NCI-H82 treated with DMSO at 0.1 percent for 48 hours (cell line): ENCODE measurements at regions not wholly inside any gene's neighbourhood (a gene's known extent, or its start where the extent isn't known, plus 50 kb on each side); places are given as distances from the start of the nearest gene placed in this dataset.
"Not testable (repeated sequence)": the region's sequence is repeated elsewhere in the genome, so short reads cannot be mapped to it uniquely, and the experiment has no call there.

ENCODE experiments used
- DNase-seq: peaks from one replicate; lab custom pipeline; 2025; ENCODE audit not compliant: unreplicated experiment; lab: John Stamatoyannopoulos, UW

DNA sequence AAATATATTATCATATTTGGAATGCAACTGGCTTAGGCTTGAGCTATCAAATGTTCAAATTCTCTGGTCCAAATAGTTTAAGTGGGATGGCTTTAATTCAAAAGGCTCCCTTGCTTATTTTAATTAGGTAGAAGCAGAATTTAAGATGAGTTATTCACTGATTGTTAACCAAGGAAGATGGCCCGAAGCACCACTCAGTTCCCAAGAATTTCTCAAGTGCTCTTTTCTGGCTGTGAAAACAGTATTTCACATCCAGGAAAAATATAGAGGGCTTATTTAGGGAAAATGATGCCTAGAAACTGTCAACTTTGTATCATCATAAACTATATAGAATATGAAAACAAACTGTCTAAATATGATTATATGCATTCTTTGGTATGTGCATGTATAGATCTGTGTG lies 246.5 kb upstream of the SFRP2 start:
- no peak for DNase-seq

DNA sequence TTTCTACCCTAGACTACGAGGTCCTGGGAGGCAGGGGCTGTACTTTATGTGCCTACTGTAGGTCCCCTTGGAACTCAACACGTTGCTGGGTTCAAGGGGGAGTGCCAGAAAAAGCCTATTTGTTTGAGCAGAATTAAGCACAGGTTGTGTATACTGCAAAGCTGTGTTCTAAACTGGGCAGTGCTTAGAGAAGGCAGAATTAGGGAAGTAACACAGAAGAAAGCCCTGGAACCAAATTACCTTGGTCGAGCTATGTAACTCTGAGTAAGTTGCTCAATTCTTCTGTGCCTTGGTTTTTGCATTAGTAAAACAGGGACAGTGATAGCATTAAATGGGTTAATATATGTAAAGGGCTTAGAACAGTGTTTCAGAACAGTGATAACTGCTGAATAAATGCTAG lies 245.0 kb upstream of the SFRP2 start:
- no peak for DNase-seq

DNA sequence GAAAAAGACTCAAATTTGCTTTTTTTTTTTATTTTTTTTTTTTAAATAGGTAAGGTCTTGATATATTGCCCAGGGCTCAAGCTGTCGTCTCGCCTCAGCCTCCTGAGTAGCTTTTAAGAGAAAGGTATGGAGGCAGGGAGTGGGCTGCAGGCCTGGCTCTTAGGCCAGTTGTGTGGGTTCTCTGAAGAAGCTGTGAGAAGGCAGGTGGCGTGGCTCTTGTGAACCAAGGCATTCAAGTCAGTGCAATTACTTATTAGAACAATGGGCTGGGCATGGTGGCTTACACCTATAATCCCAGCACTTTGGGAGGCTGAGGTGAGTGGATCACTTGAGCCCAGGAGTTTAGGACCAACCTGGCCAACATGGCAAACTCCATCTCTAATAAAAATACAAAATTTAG lies 244.0 kb upstream of the SFRP2 start:
- no peak for DNase-seq

DNA sequence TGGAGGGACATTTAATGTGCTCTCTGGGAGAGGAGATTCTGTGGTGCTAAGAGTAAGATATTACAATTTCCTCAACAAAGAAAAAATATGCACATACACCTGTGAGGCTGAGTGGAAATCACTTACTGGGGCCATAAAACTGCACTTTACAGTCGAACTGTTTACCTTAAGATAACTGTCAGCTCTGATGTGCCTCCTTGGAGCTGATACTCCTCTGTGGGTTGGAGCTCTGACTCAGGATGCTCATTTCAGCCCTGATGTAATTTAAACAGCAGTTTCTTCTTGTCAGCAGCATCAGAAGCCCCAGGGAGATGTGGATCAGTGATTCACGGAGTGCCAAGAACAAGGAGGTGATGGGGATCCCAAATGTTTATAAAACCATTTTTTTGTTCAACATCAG lies 241.9 kb upstream of the SFRP2 start:
- no peak for DNase-seq

DNA sequence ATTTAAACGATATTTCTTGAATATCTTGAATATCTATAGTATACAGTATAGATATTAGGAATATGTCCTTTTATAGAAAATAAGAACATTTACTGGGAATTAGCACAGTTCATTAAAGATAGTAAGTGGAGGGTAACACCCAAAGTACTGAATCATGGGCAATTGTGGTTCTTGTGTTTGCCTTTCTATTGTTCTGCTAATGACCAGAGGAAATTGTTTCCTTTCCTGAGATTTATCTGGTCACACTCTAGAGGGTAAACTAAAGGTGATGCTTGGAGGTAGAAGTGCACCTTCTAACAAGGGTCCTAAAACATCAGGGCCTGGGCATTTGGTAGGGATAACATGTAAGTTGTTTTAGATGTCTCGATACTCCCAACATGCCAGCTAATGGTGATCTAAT lies 241.3 kb upstream of the SFRP2 start:
- no peak for DNase-seq

DNA sequence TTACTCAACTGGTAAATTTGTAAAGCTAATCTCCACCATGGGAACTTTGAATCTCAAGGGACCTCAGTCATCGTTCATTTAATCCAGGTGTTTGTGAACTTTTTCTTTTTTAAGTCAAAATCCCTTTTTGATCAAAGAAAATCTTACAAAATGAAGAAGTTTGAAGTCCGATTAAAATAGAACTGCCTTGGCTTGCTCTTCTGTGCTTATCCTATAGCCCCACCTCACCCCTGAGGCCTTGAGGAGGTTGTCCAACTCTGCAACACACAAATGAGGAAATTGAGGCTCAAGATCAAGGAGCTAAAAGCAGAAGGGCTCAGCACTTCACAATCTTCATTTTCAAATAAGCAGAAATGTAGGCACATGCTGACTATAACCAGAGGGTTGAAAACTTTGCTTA lies 240.3 kb upstream of the SFRP2 start:
- no peak for DNase-seq

DNA sequence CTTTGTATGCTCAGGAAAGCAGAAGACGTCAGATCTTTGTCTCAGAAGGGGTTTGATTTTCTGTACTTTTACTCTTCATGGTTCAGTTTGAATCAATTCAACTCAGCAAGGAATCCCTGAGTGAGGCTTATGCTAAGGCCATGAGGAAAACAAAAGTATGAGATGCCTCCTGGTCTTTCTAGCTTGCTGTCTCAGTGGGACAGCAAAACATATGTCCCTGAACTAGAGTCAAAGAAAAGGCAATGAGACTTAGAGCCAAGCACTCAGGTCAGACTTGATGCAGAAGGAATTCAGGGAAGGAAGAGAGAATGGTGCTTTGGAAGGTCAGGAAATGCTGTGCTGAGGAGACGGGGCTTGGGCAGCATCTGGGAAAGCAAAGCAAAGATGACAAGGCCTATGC lies 236.2 kb upstream of the SFRP2 start:
- no peak for DNase-seq

DNA sequence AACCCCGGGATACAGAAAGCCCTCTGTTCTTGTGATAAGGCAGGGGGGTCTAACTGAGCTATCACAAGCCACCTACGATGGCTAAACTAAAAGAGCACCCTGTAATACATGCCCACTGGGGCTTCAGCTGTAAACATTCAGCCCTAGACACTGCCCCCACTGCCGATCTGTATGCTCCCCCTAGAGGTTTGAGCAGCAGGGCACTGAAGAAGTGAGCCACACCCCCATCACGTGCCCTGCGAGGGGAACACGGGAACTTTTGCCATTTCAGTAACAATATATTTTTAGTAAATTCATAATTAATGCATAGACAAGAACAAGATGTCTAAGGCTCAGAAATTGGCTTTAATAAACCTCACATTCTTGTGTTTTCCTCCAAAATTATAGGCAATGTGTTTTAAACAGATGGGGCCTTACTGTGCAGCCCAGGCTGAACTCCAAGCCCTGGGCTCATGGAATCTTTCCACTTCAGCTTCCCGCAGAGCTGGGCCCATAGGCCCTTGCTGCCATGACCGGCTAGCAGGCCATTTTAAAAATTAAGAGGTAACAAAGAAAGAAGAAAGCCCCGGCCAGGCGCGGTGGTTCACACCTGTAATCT lies 235.3 kb upstream of the SFRP2 start:
- no peak for DNase-seq

DNA sequence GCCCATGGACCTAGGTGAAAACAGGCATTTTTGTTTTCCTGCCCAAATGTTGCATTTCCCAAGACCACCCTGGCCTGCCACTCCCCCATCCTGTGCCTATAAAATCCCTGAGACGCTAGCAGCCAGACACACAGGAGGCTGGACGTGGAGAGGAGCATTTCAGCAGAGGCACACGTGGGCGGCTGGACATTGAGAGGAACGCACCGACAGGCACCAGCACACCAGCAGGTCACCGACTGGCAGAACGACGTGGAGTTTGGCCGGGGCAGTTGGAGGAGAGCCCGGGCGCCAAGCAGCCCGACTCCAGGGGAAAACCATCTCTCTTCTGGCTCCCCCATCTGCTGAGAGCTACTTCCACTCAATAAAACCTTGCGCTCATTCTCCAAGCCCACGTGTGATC lies 234.8 kb upstream of the SFRP2 start:
- not testable (repeated sequence) for DNase-seq

DNA sequence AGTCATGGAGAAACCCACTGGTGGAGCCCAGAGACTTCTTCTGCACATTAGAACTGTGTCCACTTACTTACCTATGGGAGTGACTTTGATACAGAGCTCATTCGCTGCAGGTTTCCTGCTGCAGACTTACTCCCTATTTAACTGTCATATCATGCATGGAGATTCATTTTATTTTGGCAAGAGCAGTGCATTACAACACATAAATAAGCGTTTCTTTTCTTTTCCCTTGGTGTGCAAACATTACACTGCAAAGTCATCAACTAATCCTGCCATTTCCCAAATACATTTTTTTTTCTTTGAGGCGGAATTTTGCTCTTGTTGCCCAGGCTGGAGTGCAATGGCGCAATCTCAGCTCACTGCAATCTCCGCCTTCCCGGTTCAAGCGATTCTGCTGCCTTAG lies 230.9 kb upstream of the SFRP2 start:
- no peak for DNase-seq

DNA sequence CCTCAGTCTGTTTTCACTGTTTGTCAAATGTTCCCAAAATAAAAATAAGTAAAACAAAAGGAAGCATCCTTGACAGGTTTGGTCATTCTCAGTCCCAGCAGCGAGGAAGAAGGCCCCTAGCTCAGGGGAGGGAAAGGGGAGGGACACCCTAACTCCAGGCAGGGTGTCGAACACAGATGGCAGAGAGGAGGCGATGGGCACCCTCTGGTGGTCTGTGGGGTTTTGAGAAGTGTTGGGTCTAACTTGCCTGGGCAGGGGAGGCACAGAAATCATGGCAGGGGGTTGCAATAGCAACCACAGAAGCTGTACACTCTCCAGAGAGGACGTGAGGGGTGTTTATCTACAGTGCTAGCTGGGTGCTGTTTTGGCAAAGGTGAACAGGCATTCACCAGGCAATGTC lies 229.8 kb upstream of the SFRP2 start:
- DNase-seq, result peak; percentile 24

DNA sequence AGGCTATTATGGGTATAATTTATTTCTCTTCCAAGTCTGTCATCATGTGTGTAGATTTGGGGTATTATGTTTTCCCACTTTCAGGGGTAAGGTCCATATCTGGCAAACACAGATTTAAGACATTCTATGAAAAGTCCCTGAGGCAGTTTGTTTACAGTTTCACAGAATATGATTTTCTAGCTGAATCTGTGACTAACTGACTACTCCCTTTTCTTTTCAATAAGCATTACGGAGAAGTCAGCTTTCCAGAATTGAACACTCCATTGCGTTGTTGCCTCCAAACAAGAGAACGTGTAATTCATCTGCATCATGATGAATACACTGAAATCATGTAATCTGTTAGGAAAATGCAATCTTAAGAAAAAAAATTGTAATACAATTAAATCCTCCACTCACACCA lies 226.7 kb upstream of the SFRP2 start:
- DNase-seq, result no peak

DNA sequence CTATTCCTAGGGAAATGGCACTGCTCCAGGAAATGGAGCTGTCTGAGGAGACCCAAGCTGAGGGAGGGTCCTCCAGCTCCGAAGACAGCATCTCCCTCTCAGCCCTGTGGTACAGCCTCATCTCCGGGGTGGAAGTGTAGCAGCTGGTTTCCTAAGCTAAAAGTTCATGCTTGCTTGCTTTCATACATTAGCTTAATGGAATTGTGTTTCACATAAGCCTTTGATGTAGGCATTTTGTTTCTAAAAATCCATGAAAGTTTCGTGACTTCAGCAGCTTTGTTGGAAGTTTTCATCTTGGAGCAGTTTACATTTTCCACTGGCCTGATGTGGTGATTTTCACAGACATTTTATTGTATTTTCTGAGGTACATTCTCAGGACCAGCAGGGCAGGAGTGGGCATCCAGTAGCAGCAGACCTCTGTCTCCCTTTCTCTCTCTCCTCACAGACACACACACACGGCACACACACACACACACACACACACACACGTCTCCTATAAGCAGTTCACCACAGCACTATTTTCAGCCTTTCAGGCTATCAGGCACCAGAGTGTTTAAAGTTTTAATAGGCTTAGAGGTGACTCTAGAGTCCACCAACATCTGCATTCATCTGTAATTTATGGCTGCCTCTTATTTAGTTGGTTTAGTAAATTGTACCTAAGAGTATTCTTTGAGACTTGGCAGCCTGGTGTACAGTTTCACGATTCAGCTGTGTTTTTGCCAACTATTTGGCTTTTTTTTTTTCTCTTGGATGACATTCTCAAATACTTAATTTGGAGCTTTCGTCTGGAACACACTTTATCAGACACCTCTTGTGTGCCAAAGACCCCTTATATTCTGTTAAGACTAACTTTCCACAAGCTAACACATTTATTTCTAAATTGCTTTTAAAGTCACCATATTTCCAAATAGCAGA lies 225.8 kb upstream of the SFRP2 start:
- peak; percentile 93 for DNase-seq

DNA sequence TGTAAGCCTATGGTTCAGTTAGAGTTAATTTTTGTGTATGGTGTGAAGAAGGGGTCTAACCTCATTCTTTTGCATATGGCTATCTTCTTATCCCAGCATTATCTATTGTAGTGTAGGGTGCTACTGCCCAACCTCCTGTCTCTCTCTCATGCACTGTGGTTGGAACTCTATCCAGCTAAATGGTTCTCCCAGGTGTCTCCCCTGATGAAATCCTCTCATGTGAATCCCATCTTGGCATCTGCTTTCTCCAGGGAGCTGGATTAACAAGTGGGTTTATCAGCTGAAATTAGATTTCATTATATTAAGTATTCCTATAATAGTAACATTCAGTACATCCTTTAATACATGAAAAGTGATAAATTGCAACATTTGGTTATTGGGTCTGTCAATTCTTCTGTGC lies 224.7 kb upstream of the SFRP2 start:
- DNase-seq, result peak; percentile 83

DNA sequence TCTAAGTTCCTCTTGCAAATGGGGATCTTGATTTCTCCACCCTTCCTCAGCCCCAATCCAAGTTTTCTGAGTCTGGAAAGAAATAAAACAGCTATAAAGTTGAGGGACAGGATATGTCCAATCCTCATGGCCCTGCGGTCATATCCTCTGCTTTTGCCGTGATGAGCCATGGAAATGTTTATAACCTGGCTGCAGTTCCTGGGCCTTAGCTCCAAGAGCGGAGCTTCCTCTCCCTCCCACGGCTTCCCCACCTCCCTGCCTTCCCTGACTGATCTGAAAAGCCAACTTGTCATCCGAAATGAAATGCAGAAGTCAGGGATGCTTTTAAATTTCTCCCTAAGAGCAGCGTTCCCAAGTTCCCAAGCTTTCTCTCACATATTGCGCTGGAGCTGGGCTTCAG lies 221.5 kb upstream of the SFRP2 start:
- DNase-seq, result no peak

DNA sequence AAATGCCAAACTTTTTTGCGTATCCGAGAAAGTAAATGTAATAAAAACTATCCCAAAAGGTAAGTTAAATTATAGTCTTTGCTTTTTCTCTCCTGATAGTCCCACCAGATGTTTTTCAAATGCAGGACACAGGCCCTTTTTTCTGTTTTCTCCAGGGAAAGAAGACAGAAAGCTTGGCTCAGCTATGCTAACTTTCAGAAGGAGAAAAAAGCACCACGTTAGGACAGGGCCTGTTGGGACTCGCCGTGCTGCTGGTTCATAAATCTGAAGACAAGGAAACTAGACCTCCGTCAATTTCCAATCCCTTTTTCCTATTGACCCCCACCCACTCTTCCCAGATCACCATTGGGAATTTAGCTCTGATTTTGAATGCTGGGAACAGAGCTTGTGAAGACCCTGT lies 220.9 kb upstream of the SFRP2 start:
- no peak for DNase-seq

DNA sequence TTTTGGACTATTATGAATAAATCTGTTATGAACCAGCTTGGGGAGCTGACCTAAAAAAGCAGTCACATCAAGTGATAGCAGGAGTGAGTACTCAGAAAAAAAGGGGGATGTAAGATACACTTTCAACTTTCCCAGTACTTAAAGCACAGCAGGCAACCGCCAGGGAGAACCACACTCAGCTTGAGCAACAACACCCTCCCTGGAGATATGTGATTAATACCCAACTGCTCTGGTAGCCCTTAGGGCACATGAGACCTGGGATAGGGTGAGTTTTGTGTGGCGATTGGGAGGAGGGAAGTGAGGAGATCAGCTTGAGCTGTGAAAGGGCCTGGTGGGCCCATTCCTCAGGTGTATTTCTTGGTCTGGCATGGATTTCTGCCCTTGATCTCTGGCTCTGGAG lies 220.3 kb upstream of the SFRP2 start:
- DNase-seq, result no peak

DNA sequence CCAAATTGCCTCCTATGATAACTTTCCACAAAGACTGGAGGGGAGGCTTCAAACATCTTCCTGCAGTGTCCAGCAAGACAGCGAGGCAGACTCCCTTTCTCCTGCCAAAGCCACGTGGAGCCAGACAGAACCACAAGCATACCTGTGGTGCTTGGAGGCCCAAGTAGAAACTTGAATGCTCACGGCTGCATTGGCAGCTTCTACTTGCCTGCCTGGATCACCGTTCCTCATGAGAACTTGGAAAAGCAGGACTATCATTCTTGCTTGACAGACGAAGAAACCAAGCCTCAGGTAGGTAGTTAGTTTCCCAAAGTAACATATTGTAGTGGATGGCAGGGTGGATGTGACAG lies 216.3 kb upstream of the SFRP2 start:
- DNase-seq, result no peak

DNA sequence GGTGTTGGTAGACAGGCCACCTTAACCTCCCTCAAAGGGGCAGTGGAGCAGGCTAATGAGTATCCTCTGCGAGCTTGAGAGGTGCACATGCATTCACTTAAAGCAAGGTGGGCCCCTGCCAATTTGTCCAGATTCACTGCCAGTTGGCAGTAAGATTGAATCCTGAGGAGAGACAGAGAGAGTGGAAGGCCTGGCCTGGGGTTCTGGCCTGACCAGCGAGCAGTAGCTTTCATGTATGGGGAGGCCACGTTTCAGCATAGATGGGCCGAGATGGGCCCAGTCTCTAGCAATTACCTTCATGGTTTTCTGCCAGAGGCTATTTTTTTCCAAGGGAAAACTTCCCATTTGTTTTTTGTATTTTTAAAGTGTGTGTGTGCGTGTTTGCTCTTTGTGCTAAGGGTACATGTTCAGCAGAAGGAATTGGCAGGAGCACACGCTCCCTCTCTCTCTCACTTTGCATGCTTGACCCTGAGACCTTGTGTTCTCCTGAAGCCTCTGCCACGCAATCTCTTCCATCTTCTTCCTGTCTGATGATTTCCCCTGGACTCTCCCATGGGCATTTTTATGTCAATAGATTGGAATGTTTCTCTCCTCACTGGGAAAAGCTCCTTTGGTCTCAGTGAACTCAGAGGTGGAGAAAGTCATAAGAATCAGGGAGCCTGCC lies 215.8 kb upstream of the SFRP2 start:
- DNase-seq, result no peak

DNA sequence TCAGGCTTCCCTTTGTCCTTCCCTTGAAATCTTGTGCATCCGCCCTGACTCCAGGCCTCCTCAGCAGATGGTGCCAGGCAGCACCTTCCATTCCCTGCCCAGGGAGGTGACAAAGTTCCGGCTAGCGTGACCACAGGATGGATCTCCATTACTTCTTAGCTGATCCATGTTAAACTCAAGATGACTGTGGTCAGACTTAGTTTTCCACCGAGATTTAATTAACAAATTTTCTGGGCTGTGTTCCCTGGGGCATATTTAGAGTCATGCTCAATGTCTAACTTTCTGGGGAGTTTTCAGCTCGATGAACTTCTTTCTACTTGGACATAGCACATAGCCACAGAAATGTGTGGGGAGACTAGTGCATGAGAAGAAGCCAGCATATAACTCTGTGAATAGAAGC lies 215.1 kb upstream of the SFRP2 start:
- DNase-seq, result no peak

DNA sequence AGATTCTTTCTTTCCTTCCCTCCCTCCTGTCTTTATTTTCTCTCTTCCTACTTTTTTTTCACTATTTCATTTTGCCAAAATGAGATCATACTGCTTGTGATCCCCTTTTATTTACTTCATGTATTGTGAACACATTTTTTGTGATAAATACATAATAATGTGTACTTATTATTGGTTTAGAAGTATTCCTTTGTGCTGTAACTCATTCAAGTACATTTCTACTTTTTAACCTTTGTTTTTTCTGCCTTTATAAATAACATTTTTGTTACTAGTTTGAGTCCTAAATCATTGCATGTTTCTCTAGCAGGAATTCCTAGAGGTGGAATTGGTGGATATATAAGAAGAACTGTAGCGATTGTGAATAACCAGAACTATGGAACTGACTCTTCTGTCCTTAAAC lies 214.5 kb upstream of the SFRP2 start:
- DNase-seq, result no peak

DNA sequence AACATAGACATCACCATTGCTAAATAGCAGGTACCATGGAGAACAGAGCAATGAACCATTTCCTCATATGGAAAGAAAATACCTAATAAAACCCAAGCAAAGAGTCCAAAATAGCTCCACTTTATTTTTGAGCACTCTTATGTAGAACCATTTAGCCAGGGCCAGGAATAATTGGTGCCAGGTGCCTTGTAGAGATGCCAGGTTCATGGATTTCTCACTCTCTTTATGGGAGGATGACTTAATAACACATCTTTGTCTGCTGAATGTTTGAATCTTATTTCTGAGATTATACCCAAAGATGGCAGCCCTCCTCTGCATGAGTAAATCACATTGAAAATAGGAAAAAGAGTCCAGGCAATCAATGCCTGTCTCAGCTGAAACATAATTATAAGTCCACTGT lies 212.3 kb upstream of the SFRP2 start:
- no peak for DNase-seq
